GM12878 (cell line): ENCODE measurements at regions not wholly inside any gene's neighbourhood (a gene's known extent, or its start where the extent isn't known, plus 50 kb on each side); places are given as distances from the start of the nearest gene placed in this dataset.

Source experiments
- ATAC-seq: fragments of 200-7000 bp; cut with Tn5 transposase; 3 replicates; pipeline ENCODE4 v1.9.1; 2020; ENCODE audit warnings: mild to moderate bottlenecking, moderate library complexity
- BruUV-seq: library from RNA; stranded (reverse); fragments of 400-500 nt; replicated peaks from 2 replicates; lab custom pipeline; 2021; lab: Mats Ljungman, UMichigan
- CTCF ChIA-PET: fragments of 300-600 bp; sonication (Branson Sonifier 250); formaldehyde crosslinking; extraction: SDS; loops from one replicate; lab custom pipeline; 2021; ENCODE audit warnings: inconsistent platforms; lab: Yijun Ruan, JAX
- POLR2A ChIA-PET: fragments of 350-600 bp; formaldehyde crosslinking; extraction: SDS; loops from one replicate; lab custom pipeline; 2021; ENCODE audit warnings: inconsistent platforms; lab: Charles Lee
- RAD21 ChIA-PET: fragments of 300-600 bp; sonication (Branson Sonifier 250); formaldehyde crosslinking; loops from one replicate; lab custom pipeline; 2023; ENCODE audit warnings: antibody characterized with exemption; ENCODE audit not compliant: unreplicated experiment; lab: Charles Lee
- SMC1A ChIA-PET: fragments of 300-600 bp; sonication (Branson Sonifier 250); formaldehyde crosslinking; loops from one replicate; lab custom pipeline; 2023; ENCODE audit not compliant: unreplicated experiment, uncharacterized antibody; lab: Charles Lee
- DNase-seq: peaks from one replicate; pipeline ENCODE4 v3.0.0-alpha.2; 2011; ENCODE audit warnings: low read depth, low spot score
- FAIRE-seq: peaks from 3 replicates; lab custom pipeline; 2011; peaks lifted over from hg19 to GRCh38; lab: Jason Lieb, UNC
- H2AFZ ChIP-seq: 2 replicates; pipeline ENCODE4 v1.6.0; 2011; ENCODE audit warnings: low read depth, low read length, control low read depth; ENCODE audit not compliant: control insufficient read depth
- H3K27ac ChIP-seq: 2 replicates; pipeline ENCODE4 v1.5.1; 2011; ENCODE audit warnings: control low read depth; ENCODE audit not compliant: control insufficient read depth, insufficient read depth
- H3K27me3 ChIP-seq, 2 experiments: replicated peaks in 1 of 2; 2 replicates each; pipeline versions ENCODE4 v1.6.0 to v1.6.1; 2011; ENCODE audit warnings: low read length in 1 of 2; ENCODE audit not compliant: control insufficient read depth in 2 of 2, insufficient read depth in 2 of 2
- H3K36me3 ChIP-seq, 2 experiments: 2 replicates each; pipeline ENCODE4 v1.5.1; 2011; ENCODE audit warnings: low read length in 1 of 2; ENCODE audit not compliant: control insufficient read depth in 2 of 2, insufficient read depth in 2 of 2
- H3K4me1 ChIP-seq: 2 replicates; pipeline ENCODE4 v1.6.1; 2011; ENCODE audit warnings: mild to moderate bottlenecking, low read length, moderate library complexity, mixed read lengths; ENCODE audit not compliant: control insufficient read depth, insufficient read depth
- H3K4me2 ChIP-seq: 2 replicates; pipeline ENCODE4 v1.6.0; 2011; ENCODE audit warnings: control low read depth; ENCODE audit not compliant: control insufficient read depth, insufficient read depth
- H3K4me3 ChIP-seq: fragments of 200-600 bp; sonication (generic); 2 replicates; pipeline ENCODE4 v1.5.1; 2016
- H3K79me2 ChIP-seq: 2 replicates; pipeline ENCODE4 v1.6.0; 2011; ENCODE audit warnings: low read length; ENCODE audit not compliant: control insufficient read depth, insufficient read depth
- H3K9ac ChIP-seq: 2 replicates; pipeline ENCODE4 v1.8.0; 2011; ENCODE audit warnings: low read length, control low read depth, mixed read lengths; ENCODE audit not compliant: control insufficient read depth, insufficient read depth
- H3K9me3 ChIP-seq: replicated peaks from 3 replicates; pipeline ENCODE4 v1.5.1; 2011; ENCODE audit warnings: mild to moderate bottlenecking, low read length; ENCODE audit not compliant: control insufficient read depth, insufficient read depth
- H4K20me1 ChIP-seq: 2 replicates; pipeline ENCODE4 v1.6.0; 2011; ENCODE audit not compliant: control insufficient read depth, insufficient read depth
- ATF2 ChIP-seq: IDR thresholded peaks from 2 replicates; pipeline ENCODE4 v1.6.1; 2012; ENCODE audit warnings: low read length, inconsistent platforms
- CTCF ChIP-seq, 3 experiments: IDR thresholded peaks in 2 of 3; conservative IDR thresholded peaks in 1 of 3; 2 replicates each; pipeline ENCODE4 v1.5.1; 2011; ENCODE audit warnings: low read depth in 3 of 3, low read length in 3 of 3, mild to moderate bottlenecking in 3 of 3, control low read depth in 2 of 3, moderate library complexity in 2 of 3, inconsistent platforms in 1 of 3, mixed read lengths in 1 of 3; ENCODE audit not compliant: control insufficient read depth in 2 of 3, insufficient read depth in 1 of 3; ENCODE audit errors: extremely low read depth in 1 of 3
- E2F8 ChIP-seq: fragments of 450-650 bp; IDR thresholded peaks from 2 replicates; pipeline ENCODE4 v1.6.1; 2018; ENCODE audit warnings: mild to moderate bottlenecking, low read depth, moderate library complexity; ENCODE audit not compliant: partially characterized antibody
- HSF1 ChIP-seq: fragments of 150-350 bp; IDR thresholded peaks from 2 replicates; pipeline ENCODE4 v1.6.1; 2014; ENCODE audit warnings: mild to moderate bottlenecking, low read depth, low read length
- JUND ChIP-seq: IDR thresholded peaks from 2 replicates; pipeline ENCODE4 v1.6.1; 2012; ENCODE audit warnings: low read depth, mild to moderate bottlenecking, low read length, improper control_type of control experiment, moderate library complexity
- MAX ChIP-seq: IDR thresholded peaks from 2 replicates; pipeline ENCODE4 v1.6.1; 2012; ENCODE audit warnings: low read depth, low read length, improper control_type of control experiment
- MEF2B ChIP-seq: fragments of 450-650 bp; IDR thresholded peaks from 2 replicates; pipeline ENCODE4 v1.6.1; 2018; ENCODE audit warnings: mild to moderate bottlenecking, moderate library complexity; ENCODE audit not compliant: partially characterized antibody, poor library complexity, severe bottlenecking
- PBX3 ChIP-seq: IDR thresholded peaks from 2 replicates; pipeline ENCODE4 v1.6.1; 2011; ENCODE audit warnings: mild to moderate bottlenecking, low read depth, low read length, moderate library complexity; ENCODE audit not compliant: insufficient replicate concordance
- RELA ChIP-seq: fragments of 450-650 bp; IDR thresholded peaks from 2 replicates; pipeline ENCODE4 v1.8.0; 2014; ENCODE audit warnings: borderline replicate concordance; ENCODE audit not compliant: partially characterized antibody
- RUNX3 ChIP-seq: IDR thresholded peaks from 2 replicates; pipeline ENCODE4 v1.6.1; 2012; ENCODE audit warnings: low read length, inconsistent platforms
- SUPT20H ChIP-seq: IDR thresholded peaks from 2 replicates; pipeline ENCODE4 v1.6.1; 2011; ENCODE audit warnings: low read depth, mild to moderate bottlenecking, low read length, moderate library complexity, borderline replicate concordance; ENCODE audit not compliant: control insufficient read depth
- ZNF217 ChIP-seq: fragments of 450-650 bp; IDR thresholded peaks from 2 replicates; pipeline ENCODE4 v1.6.1; 2017; ENCODE audit warnings: antibody characterized with exemption, mild to moderate bottlenecking
- WGBS: methylation state at CpG from one replicate; pipeline ENCODE4 v1.1.6; 2016; ENCODE audit warnings: low lambda C conversion rate; ENCODE audit not compliant: insufficient replicate concordance, insufficient coverage; ENCODE audit errors: missing lambda C conversion rate; 5-methylcytosine and 5-hydroxymethylcytosine counted together
- in situ Hi-C: fragments of 300-500 bp; cut with MboI; formaldehyde crosslinking; loops from 9 replicates; pipeline ENCODE4 v1.14.3; 2018; ENCODE audit warnings: mixed read lengths
- intact Hi-C: fragments of 100-400 bp; cut with micrococcal nuclease; formaldehyde crosslinking; loops from one replicate; pipeline ENCODE4 v1.14.2; 2022; ENCODE audit not compliant: unreplicated experiment

- RAD21 ChIA-PET = no interaction called here
- FAIRE-seq = no peak
- ATAC-seq = no peak
- DNase-seq = no peak
- POLR2A ChIA-PET = no interaction called here
- H4K20me1 ChIP-seq = no peaks in the 10 kb centered on the region
- H3K4me2 ChIP-seq = no peak overlapping the region
- WGBS = 29% methylated on average over 1 of the region's 1 CpG
- no peaks in the 10 kb centered on the region for H3K9me3 ChIP-seq
- H3K36me3 ChIP-seq = no peaks in the 10 kb centered on the region
- H3K27ac ChIP-seq = no peak overlapping the region
- no peak overlapping the region for H2AFZ ChIP-seq
- H3K4me3 ChIP-seq = no peak overlapping the region
- 0 out of 4 replicates have a peak, but pooled peaks cover 0 to 3% of the 10 kb centered on the region in 2 experiments for H3K27me3 ChIP-seq
- CTCF ChIA-PET = interaction anchor here (0.7 kb wide), 1 partner anchor 49 kb away, joined by 3 read pairs; no protein-coding TSS in a partner anchor
- peaks cover 5% of the 10 kb centered on the region; the same call in 1 of the 2 replicates for H3K4me1 ChIP-seq
- intact Hi-C loops = no loop called here
- no peaks in the 10 kb centered on the region for H3K79me2 ChIP-seq
- no TSS peak for BruUV-seq
- SMC1A ChIA-PET = interaction anchor here (0.8 kb wide), 2 partner anchors 11 to 87 kb away, joined by 3 to 4 read pairs; no protein-coding TSS in a partner anchor
- in situ Hi-C loops = no loop called here
- H3K9ac ChIP-seq = no peak overlapping the region
- TF ChIP-seq ATF2 (no peak), CTCF (IDR thresholded peaks at IDR 0.05 in 2 of 3, conservative IDR thresholded peaks at IDR 0.05 in 1 of 3; ENCODE audit: control insufficient read depth in 2 of 3, extremely low read depth in 1 of 3, insufficient read depth in 1 of 3, low read depth in 3 of 3, low read length in 3 of 3) (no peak), MEF2B (no peak), RUNX3 (no peak), JUND (no peak), MAX (no peak), SUPT20H (no peak), E2F8 (no peak), RELA (no peak), PBX3 (no peak), HSF1 (no peak), ZNF217 (no peak)
Measured at GRCh38 chr3:170724599-170725280, 138.9 kb upstream of the SLC7A14 start.
